ENCODE measurements at regions not wholly inside any gene's neighbourhood (a gene's known extent, or its start where the extent isn't known, plus 50 kb on each side); places are given as distances from the start of the nearest gene placed in this dataset.

GRCh38 chr19:32101206-32101605, 244.2 kb upstream of the ZNF507 start:
- no peak for FAIRE-seq

GRCh38 chr19:32103541-32103940, 241.9 kb upstream of the ZNF507 start:
- ChIA-PET CTCF (interaction anchor here (0.6 to 1.5 kb wide), 6 partner anchors 17 to 900 kb away, joined by 3 to 4 read pairs (median 4); no protein-coding TSS in a partner anchor), POLR2A (no interaction called here)
- FAIRE-seq (no peak), ATAC-seq (no peak), DNase-seq (ENCODE audit: low read depth in 1 of 2, low spot score in 1 of 2) (no peak)
- TF ChIP-seq ESRRA (IDR thresholded peaks at IDR 0.05; ENCODE audit: borderline replicate concordance, low read length) (no peak), ZSCAN20 (CRISPR knock-in tag; IDR thresholded peaks at IDR 0.05) (no peak), TP53 (CRISPR knock-in tag; IDR thresholded peaks at IDR 0.05) (no peak), GATA3 (IDR thresholded peaks at IDR 0.05; ENCODE audit: borderline replicate concordance) (no peak), ZC3H11A (IDR thresholded peaks at IDR 0.05) (no peak), RCOR1 (IDR thresholded peaks at IDR 0.05; ENCODE audit: low read depth, low read length) (no peak), ZFP36 (IDR thresholded peaks at IDR 0.05; ENCODE audit: borderline replicate concordance, partially characterized antibody) (no peak), E2F6 (IDR thresholded peaks at IDR 0.05; ENCODE audit: borderline replicate concordance, low read depth) (no peak), FOSL2 (IDR thresholded peaks at IDR 0.05) (no peak), FOSL2 (CRISPR knock-in tag; IDR thresholded peaks at IDR 0.05) (no peak), MYC (IDR thresholded peaks at IDR 0.05; ENCODE audit: borderline replicate concordance, low read length) (no peak)
- no peaks in the 10 kb centered on the region for H3K9me3 ChIP-seq
- no peak overlapping the region for H3K4me3 ChIP-seq
- H3K27ac ChIP-seq = no peak overlapping the region
- H3K4me1 ChIP-seq = no peaks in the 10 kb centered on the region
- WGBS (ENCODE audit: missing lambda C conversion rate) = 6% methylated on average over 11 of the region's 11 CpGs
- H3K4me2 ChIP-seq = no peak overlapping the region

More at GRCh38 chr19:32101206-32101605, 244.2 kb upstream of the ZNF507 start:
- Histone ChIP-seq H3K27ac (no peak overlapping the region), H3K4me2 (no peak overlapping the region), H3K4me3 (no peak overlapping the region), H3K9me3 (no peaks in the 10 kb centered on the region), H3K4me1 (no peaks in the 10 kb centered on the region)
- no peak for DNase-seq (ENCODE audit: low read depth in 1 of 2, low spot score in 1 of 2)
- ChIA-PET POLR2A (no interaction called here), CTCF (interaction anchor here (0.6 to 1.2 kb wide), 4 partner anchors 10 to 1071 kb away, joined by 3 read pairs; no protein-coding TSS in a partner anchor)
- ATAC-seq = no peak
- no peak for TF ChIP-seq EP300 (IDR thresholded peaks at IDR 0.05)
- TF ChIP-seq BHLHE40 (IDR thresholded peaks at IDR 0.05; ENCODE audit: low read depth, low read length) = no peak
- TF ChIP-seq HOXA7 (CRISPR knock-in tag; IDR thresholded peaks at IDR 0.05) = no peak
- no peak for TF ChIP-seq MAX (IDR thresholded peaks at IDR 0.05)
- TF ChIP-seq ZNF302 (CRISPR knock-in tag; IDR thresholded peaks at IDR 0.05) = no peak
- no peak for TF ChIP-seq CHD4 (IDR thresholded peaks at IDR 0.05; ENCODE audit: borderline replicate concordance)
- no peak for TF ChIP-seq KDM1A (IDR thresholded peaks at IDR 0.05; ENCODE audit: low read depth)
- TF ChIP-seq ELK1 (IDR thresholded peaks at IDR 0.05; ENCODE audit: low read depth, low read length) = no peak
- no peak for TF ChIP-seq RFX5 (IDR thresholded peaks at IDR 0.05)
- no peak for TF ChIP-seq ZC3H11A (IDR thresholded peaks at IDR 0.05)
- no peak for TF ChIP-seq E2F6 (IDR thresholded peaks at IDR 0.05; ENCODE audit: borderline replicate concordance, low read depth)
- no peak for TF ChIP-seq MAZ (IDR thresholded peaks at IDR 0.05; ENCODE audit: borderline replicate concordance, low read depth, low read length)
- no peak for TF ChIP-seq FOSL2 (IDR thresholded peaks at IDR 0.05)
- no peak for TF ChIP-seq FOSL2 (CRISPR knock-in tag; IDR thresholded peaks at IDR 0.05)
- TF ChIP-seq RAD21 (conservative IDR thresholded peaks at IDR 0.05 in 1 of 2, IDR thresholded peaks at IDR 0.05 in 1 of 2) = no peak
- no peak for TF ChIP-seq RNF2 (IDR thresholded peaks at IDR 0.05; ENCODE audit: borderline replicate concordance, low read depth)
- 3% methylated on average over 1 of the region's 1 CpG for WGBS (ENCODE audit: missing lambda C conversion rate)

All from A549 (cell line).